Mesenchymal stem cell (in vitro differentiated cells and primary cell): ENCODE measurements at regions not wholly inside any gene's neighbourhood (a gene's known extent, or its start where the extent isn't known, plus 50 kb on each side); places are given as distances from the start of the nearest gene placed in this dataset.

Experiments used
- DNase-seq: peaks from one replicate; pipeline ENCODE4 v3.0.0-alpha.2; 2013
- H2AFZ ChIP-seq: one replicate; pipeline ENCODE4 v1.6.1; 2013; ENCODE audit warnings: low read depth, mild to moderate bottlenecking, control low read depth, inconsistent platforms, low read length, moderate library complexity
- H2AK5ac ChIP-seq: 2 replicates; pipeline ENCODE4 v1.6.1; 2013; ENCODE audit warnings: low read length, moderate library complexity, mild to moderate bottlenecking, inconsistent platforms; ENCODE audit not compliant: severe bottlenecking
- H2BK120ac ChIP-seq: one replicate; pipeline ENCODE4 v1.6.1; 2013; ENCODE audit warnings: low read depth, mild to moderate bottlenecking, inconsistent platforms, low read length, moderate library complexity
- H2BK12ac ChIP-seq, 2 experiments: one replicate each; pipeline ENCODE4 v1.6.1; 2013; ENCODE audit warnings: inconsistent platforms in 2 of 2, low read length in 2 of 2, mild to moderate bottlenecking in 2 of 2, moderate library complexity in 2 of 2, control low read depth in 1 of 2
- H2BK15ac ChIP-seq: one replicate; pipeline ENCODE4 v1.6.1; 2013; ENCODE audit warnings: mild to moderate bottlenecking, low read depth, inconsistent platforms; ENCODE audit not compliant: poor library complexity, severe bottlenecking
- H2BK5ac ChIP-seq: 2 replicates; pipeline ENCODE4 v1.6.1; 2013; ENCODE audit warnings: low read depth, mild to moderate bottlenecking, low read length, control low read depth, inconsistent platforms; ENCODE audit not compliant: poor library complexity, severe bottlenecking
- H3K14ac ChIP-seq, 2 experiments: one replicate each; pipeline ENCODE4 v1.6.1; 2013; ENCODE audit warnings: inconsistent platforms in 2 of 2, low read length in 2 of 2, control low read depth in 1 of 2, mild to moderate bottlenecking in 1 of 2, moderate library complexity in 1 of 2
- H3K18ac ChIP-seq, 2 experiments: one replicate each; pipeline ENCODE4 v1.6.1; 2013; ENCODE audit warnings: inconsistent platforms in 2 of 2, low read length in 2 of 2, control low read depth in 1 of 2, low read depth in 1 of 2, mild to moderate bottlenecking in 1 of 2
- H3K23ac ChIP-seq, 2 experiments: one replicate each; pipeline ENCODE4 v1.6.1; 2013; ENCODE audit warnings: inconsistent platforms in 2 of 2, low read length in 2 of 2, mild to moderate bottlenecking in 2 of 2, moderate library complexity in 2 of 2, control low read depth in 1 of 2
- H3K27ac ChIP-seq: 2 replicates; pipeline ENCODE4 v1.5.1; 2013; ENCODE audit warnings: mild to moderate bottlenecking, moderate library complexity, low read length, control low read depth, inconsistent platforms; ENCODE audit not compliant: poor library complexity, severe bottlenecking
- H3K27me3 ChIP-seq, 2 experiments: 2 replicates each; pipeline versions ENCODE4 v1.6.1 to v1.7.0; 2013; ENCODE audit warnings: low read length in 2 of 2, mild to moderate bottlenecking in 2 of 2, moderate library complexity in 2 of 2, control low read depth in 1 of 2, inconsistent platforms in 1 of 2; ENCODE audit not compliant: control insufficient read depth in 1 of 2, insufficient read depth in 1 of 2
- H3K36me3 ChIP-seq, 2 experiments: 2 replicates each; pipeline versions ENCODE4 v1.6.1 to v1.7.0; 2013; ENCODE audit warnings: low read length in 2 of 2, control low read depth in 1 of 2, inconsistent platforms in 1 of 2, low read depth in 1 of 2, mild to moderate bottlenecking in 1 of 2; ENCODE audit not compliant: insufficient read depth in 2 of 2, control insufficient read depth in 1 of 2
- H3K4ac ChIP-seq, 2 experiments: one replicate each; pipeline ENCODE4 v1.6.1; 2013; ENCODE audit warnings: inconsistent platforms in 2 of 2, low read length in 2 of 2, mild to moderate bottlenecking in 2 of 2, moderate library complexity in 2 of 2, control low read depth in 1 of 2, low read depth in 1 of 2
- H3K4me1 ChIP-seq: 2 replicates; pipeline ENCODE4 v1.6.1; 2013; ENCODE audit warnings: low read depth, low read length, control low read depth; ENCODE audit not compliant: control insufficient read depth, insufficient read depth
- H3K4me2 ChIP-seq: 2 replicates; pipeline ENCODE4 v1.6.1; 2013; ENCODE audit warnings: low read length, mild to moderate bottlenecking, inconsistent platforms; ENCODE audit not compliant: poor library complexity, severe bottlenecking
- H3K4me3 ChIP-seq, 2 experiments: 2 replicates each; pipeline versions ENCODE4 v1.5.1 to v1.7.0; 2013; ENCODE audit warnings: low read length in 2 of 2, mild to moderate bottlenecking in 2 of 2, control low read depth in 1 of 2, low read depth in 1 of 2; ENCODE audit not compliant: insufficient read depth in 1 of 2
- H3K79me1 ChIP-seq: replicated peaks from 2 replicates; pipeline ENCODE4 v1.6.1; 2013; ENCODE audit warnings: mild to moderate bottlenecking, control low read depth, low read length, inconsistent platforms; ENCODE audit not compliant: poor library complexity, severe bottlenecking
- H3K9ac ChIP-seq: 2 replicates; pipeline ENCODE4 v1.7.0; 2013; ENCODE audit warnings: mild to moderate bottlenecking, low read length, moderate library complexity
- H3K9me3 ChIP-seq: 2 replicates; pipeline ENCODE4 v1.7.0; 2013; ENCODE audit warnings: mild to moderate bottlenecking, low read length; ENCODE audit not compliant: control insufficient read depth
- H4K8ac ChIP-seq: one replicate; pipeline ENCODE4 v1.6.1; 2013; ENCODE audit warnings: inconsistent platforms, mild to moderate bottlenecking, low read length, moderate library complexity
- H4K91ac ChIP-seq: one replicate; pipeline ENCODE4 v1.6.1; 2013; ENCODE audit warnings: mild to moderate bottlenecking, low read length, inconsistent platforms
- WGBS: methylation state at CpG from one replicate; pipeline ENCODE4 v1.1.7; 2013; ENCODE audit warnings: mixed read lengths; 5-methylcytosine and 5-hydroxymethylcytosine counted together

DNA sequence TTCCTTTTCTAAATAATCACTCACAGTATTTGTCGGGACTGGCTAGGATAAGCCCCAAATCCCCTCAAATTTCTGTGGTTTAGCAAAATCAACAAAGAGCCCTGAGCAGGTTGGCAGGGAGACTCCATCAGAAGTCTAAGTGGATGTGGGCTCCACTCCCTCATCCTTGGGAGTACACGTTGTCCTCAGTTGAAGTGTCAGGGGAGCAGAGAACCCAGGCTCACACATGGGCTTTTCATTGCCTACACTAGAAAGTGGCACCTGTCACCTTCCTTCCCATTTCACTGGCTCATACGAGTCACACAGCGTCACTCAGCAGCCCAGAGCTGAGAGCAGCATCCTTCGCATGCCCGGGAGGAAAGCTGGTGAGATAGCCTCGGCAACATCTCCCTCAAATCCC lies 421.3 kb upstream of the FZD8 start:
- no peak overlapping the region for H2BK5ac ChIP-seq

DNA sequence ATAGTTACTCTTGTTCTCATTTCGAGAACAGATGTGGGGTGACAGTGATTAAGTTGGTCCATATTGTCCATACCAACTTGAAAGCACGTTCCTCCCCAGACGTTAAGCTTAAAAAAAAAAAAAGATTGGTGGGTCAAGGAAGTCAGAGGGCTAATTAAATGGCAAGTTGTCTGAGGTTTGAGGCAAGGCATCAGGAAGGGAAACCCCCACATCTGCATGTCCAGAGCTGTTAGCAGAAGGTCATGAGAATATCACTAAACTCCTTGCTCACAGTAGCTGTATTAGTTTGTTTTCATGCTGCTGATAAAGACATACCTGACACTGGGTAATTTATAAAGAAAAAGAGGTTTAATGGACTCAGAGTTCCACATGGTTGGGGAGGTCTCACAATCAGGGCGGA lies 415.6 kb upstream of the FZD8 start:
- no peak overlapping the region for H3K4me3 ChIP-seq
- no peak overlapping the region for H3K18ac ChIP-seq
- no peaks in the 10 kb centered on the region for H3K79me1 ChIP-seq
- no peak overlapping the region for H2BK5ac ChIP-seq
- H3K4me2 ChIP-seq: no peak overlapping the region
- H3K27ac ChIP-seq: no peak overlapping the region
- no peak overlapping the region for H2AFZ ChIP-seq
- H2BK15ac ChIP-seq: no peak overlapping the region
- H3K14ac ChIP-seq: no peak overlapping the region
- H3K4ac ChIP-seq: no peak overlapping the region
- no peak overlapping the region for H3K9ac ChIP-seq
- no peaks in the 10 kb centered on the region for H3K27me3 ChIP-seq
- H3K4me1 ChIP-seq: no peaks in the 10 kb centered on the region
- 92% methylated on average over 4 of the region's 4 CpGs for WGBS
- no peak overlapping the region for H2BK120ac ChIP-seq
- no peak overlapping the region for H2BK12ac ChIP-seq
- H2AK5ac ChIP-seq: no peak overlapping the region
- H4K8ac ChIP-seq: no peak overlapping the region
- no peak overlapping the region for H4K91ac ChIP-seq
- H3K36me3 ChIP-seq: no peaks in the 10 kb centered on the region
- DNase-seq: no peak
- H3K9me3 ChIP-seq: peaks cover 15% of the 10 kb centered on the region
- no peak overlapping the region for H3K23ac ChIP-seq

More for the DNA sequence above, 421.3 kb upstream of the FZD8 start:
- Histone ChIP-seq H3K9me3 (peaks cover 13% of the 10 kb centered on the region), H2BK12ac (no peak overlapping the region), H2BK15ac (no peak overlapping the region), H4K8ac (no peak overlapping the region), H3K4me1 (no peaks in the 10 kb centered on the region), H3K14ac (no peak overlapping the region), H3K36me3 (no peaks in the 10 kb centered on the region), H3K18ac (no peak overlapping the region), H2AK5ac (no peak overlapping the region), H4K91ac (no peak overlapping the region), H3K4ac (no peak overlapping the region), H3K27me3 (peaks cover 0 to 4% of the 10 kb centered on the region in 2 experiments), H3K9ac (no peak overlapping the region), H3K79me1 (no peaks in the 10 kb centered on the region), H2BK120ac (no peak overlapping the region), H3K4me3 (no peak overlapping the region), H3K23ac (no peak overlapping the region), H2AFZ (no peak overlapping the region), H3K4me2 (no peak overlapping the region), H3K27ac (no peak overlapping the region)
- WGBS: 93% methylated on average over 6 of the region's 7 CpGs
- DNase-seq: no peak

DNA sequence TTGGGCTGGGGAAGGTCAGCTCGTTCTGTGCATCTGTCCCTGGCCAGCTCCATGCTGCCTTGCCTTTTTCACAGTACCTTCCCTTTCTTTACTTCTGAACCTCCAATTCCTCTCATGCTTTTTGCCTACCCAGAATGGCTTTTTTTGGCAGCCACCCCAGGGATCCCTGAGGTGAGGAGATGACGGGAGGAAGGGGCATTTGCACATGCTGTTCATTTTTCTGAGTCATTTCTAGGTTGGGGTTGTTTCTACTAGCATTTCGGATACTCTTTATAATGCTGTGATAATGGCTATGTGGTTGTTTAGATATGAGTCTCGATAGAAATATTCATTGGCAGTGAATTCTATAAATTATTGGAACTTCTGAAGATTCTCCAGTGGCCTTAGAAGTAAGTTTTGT lies 415.1 kb upstream of the FZD8 start:
- no peak overlapping the region for H3K18ac ChIP-seq
- H2BK15ac ChIP-seq: no peak overlapping the region
- no peak overlapping the region for H3K27ac ChIP-seq
- no peaks in the 10 kb centered on the region for H3K4me1 ChIP-seq
- H2BK120ac ChIP-seq: no peak overlapping the region
- no peak overlapping the region for H2BK5ac ChIP-seq
- peaks cover 15% of the 10 kb centered on the region for H3K9me3 ChIP-seq
- H3K79me1 ChIP-seq: no peaks in the 10 kb centered on the region
- H3K4me2 ChIP-seq: no peak overlapping the region
- no peak overlapping the region for H2AFZ ChIP-seq
- H3K9ac ChIP-seq: no peak overlapping the region
- H2AK5ac ChIP-seq: no peak overlapping the region
- no peak overlapping the region for H4K8ac ChIP-seq
- no peak overlapping the region for H3K23ac ChIP-seq
- peaks cover 0 to under 1% of the 10 kb centered on the region in 2 experiments for H3K27me3 ChIP-seq
- H4K91ac ChIP-seq: no peak overlapping the region
- H2BK12ac ChIP-seq: no peak overlapping the region
- H3K36me3 ChIP-seq: no peaks in the 10 kb centered on the region
- DNase-seq: no peak
- no peak overlapping the region for H3K4me3 ChIP-seq
- H3K4ac ChIP-seq: no peak overlapping the region
- no peak overlapping the region for H3K14ac ChIP-seq
- WGBS: 91% methylated on average over 3 of the region's 4 CpGs

DNA sequence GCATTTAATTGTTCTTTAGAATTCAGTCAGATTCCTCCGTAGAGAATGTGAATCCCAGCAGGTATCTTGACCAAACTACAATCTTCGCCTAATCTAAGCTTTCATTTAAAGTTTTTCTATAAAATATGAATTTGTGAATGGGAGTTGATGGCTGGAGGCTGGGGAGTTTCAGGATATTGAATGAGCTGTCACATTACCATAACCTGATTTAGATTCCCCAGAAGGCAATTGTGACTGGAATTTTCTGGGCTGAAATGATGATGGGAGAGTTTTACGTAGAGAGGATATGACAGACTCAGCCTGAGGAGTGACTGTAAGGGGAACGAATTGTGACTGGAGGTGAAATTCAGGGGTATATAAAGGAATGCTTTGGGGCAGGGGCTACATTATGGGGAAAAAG lies 411.7 kb upstream of the FZD8 start:
- Histone ChIP-seq H2AK5ac (no peak overlapping the region), H4K91ac (no peak overlapping the region), H2BK120ac (no peak overlapping the region), H3K18ac (no peak overlapping the region), H3K4me1 (no peaks in the 10 kb centered on the region), H3K36me3 (no peaks in the 10 kb centered on the region), H3K9ac (no peak overlapping the region), H3K9me3 (peaks cover 15% of the 10 kb centered on the region), H3K4me2 (no peak overlapping the region), H3K23ac (no peak overlapping the region), H2BK12ac (no peak overlapping the region), H2BK15ac (no peak overlapping the region), H3K27ac (no peak overlapping the region), H3K14ac (no peak overlapping the region), H3K4me3 (no peak overlapping the region), H3K4ac (no peak overlapping the region), H4K8ac (no peak overlapping the region), H3K79me1 (no peaks in the 10 kb centered on the region), H2BK5ac (no peak overlapping the region), H3K27me3 (peaks cover 0 to 9% of the 10 kb centered on the region in 2 experiments), H2AFZ (no peak overlapping the region)
- DNase-seq: no peak
- WGBS: 98% methylated on average over 3 of the region's 4 CpGs
